GM12872 (cell line): ENCODE measurements at regions not wholly inside any gene's neighbourhood (a gene's known extent, or its start where the extent isn't known, plus 50 kb on each side); places are given as distances from the start of the nearest gene placed in this dataset.

ENCODE experiments used
- TF ChIP-seq, protein P1 (sequence below): IDR thresholded peaks from 3 replicates; pipeline ENCODE4 v1.5.1; 2011; ENCODE audit warnings: low read depth, mild to moderate bottlenecking, low read length, moderate library complexity; ENCODE audit not compliant: insufficient read depth

DNA sequence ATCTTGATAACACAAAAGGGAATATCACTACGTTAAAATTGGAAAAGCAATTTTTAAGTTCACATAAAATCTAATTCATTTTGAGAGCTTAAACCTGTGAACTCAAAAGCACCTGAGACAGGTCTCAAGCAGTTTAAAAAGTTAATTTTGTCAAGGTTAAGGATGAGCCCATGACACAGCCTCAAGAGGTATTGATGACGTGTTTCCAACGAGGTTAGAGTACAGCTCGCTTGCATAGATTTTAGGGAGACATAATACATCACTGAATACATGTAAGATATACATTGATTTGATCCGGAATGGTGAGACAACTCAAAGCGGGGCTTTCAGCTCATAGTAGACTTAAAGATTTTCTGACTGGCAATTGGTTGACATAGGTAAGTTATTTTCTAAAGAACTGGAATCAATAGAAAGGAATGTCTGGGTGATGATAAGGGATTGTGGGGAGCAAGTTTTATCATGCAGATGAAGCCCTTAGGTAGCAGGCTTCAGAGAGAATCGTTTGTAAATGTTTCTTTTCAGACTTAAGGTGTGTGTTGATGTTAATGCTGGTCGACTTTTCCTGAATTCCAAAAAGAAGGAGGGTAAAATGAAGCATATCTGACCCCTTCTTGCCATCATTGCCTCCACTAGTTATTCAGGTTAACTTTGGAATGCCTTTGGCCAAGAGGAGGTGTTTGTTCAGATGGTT, 2890.6 kb downstream of the PCDH9 start:
- TF ChIP-seq, protein P1, sequence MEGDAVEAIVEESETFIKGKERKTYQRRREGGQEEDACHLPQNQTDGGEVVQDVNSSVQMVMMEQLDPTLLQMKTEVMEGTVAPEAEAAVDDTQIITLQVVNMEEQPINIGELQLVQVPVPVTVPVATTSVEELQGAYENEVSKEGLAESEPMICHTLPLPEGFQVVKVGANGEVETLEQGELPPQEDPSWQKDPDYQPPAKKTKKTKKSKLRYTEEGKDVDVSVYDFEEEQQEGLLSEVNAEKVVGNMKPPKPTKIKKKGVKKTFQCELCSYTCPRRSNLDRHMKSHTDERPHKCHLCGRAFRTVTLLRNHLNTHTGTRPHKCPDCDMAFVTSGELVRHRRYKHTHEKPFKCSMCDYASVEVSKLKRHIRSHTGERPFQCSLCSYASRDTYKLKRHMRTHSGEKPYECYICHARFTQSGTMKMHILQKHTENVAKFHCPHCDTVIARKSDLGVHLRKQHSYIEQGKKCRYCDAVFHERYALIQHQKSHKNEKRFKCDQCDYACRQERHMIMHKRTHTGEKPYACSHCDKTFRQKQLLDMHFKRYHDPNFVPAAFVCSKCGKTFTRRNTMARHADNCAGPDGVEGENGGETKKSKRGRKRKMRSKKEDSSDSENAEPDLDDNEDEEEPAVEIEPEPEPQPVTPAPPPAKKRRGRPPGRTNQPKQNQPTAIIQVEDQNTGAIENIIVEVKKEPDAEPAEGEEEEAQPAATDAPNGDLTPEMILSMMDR = no peak

DNA sequence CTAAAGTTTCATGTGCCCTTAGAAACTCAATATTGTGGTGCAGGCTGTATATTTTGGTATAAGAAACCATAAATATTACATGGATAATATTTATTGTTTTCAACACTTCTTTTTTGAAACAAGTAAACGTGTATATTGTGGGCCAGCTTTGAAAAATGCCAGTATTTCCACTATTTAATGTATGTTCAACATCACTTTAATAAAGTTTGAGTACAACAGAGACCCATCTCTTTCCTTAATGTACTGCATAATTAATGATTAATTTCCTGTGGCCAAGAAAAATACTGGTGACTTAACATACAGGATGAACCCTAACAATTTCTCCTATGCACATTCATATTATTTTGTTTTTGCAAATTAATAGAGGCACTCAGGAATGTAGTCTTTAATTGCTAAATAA, 2891.5 kb downstream of the PCDH9 start:
- TF ChIP-seq, protein P1 = no peak

DNA sequence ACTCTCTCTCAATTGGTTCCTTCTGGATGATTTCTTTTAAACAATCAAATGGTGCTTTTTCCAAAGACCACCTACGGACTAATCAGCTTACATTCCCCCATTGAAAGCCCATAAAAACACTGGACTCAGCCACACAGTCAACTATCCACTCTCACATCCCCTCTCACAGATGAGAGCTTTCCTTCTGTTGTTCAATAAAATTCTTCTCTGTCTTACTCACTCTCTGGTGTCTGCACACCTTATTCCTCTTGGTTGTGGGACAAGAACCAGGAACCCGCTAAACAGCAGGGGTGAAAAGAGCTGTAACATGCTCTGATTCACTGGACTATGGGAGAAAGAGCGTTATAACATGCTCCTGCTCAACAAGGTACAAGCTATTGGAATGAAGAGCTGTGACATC, 2896.2 kb downstream of the PCDH9 start:
- TF ChIP-seq, protein P1 = no peak

DNA sequence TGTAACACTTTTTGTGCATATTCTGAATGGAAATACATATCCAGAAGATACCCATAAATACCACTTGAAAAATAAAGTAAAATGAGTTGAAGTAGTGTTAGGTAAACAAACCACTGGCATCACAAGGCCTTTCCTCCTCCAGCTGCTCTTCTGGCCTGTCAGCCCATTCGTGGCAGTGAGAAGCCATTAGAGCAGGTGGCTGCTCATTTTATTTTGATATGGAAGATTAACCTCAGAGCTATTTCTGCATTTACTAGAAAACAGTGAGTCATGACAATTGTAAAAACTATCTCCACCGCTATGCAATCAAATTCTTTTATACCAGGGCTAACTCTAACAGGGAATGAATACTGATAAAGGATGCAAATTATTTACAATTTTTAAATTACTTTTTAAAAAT, 2898.1 kb downstream of the PCDH9 start:
- TF ChIP-seq, protein P1 = no peak

DNA sequence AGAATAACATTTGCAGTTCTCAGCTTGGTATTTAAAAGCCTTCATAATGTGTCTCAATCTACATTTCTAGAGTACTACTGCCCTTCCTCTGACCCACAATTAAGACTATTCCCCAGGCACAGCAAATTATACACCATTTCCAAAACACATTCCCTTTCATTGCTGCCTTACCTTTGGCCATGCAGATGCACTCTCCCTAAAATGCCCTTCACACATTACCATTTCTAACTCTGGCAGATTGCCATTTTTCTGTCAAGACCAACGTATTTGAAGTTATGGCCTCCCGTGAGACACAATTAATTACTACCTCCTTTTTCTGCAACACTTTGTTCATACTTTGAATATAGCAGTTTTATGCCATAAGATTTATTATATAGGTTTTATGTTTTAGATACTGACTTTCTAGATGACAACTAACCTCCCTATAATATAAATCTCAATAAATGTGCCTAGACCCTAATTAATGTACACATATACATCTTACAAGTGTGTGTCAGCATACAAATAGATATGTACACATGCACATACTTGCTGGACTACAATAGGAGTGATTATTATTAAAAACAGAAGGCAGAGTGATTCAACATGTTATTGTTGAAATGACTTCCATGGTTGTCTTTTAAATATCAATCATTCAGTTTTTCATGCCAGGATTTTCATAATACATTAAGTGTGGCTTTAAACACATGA, 2902.5 kb downstream of the PCDH9 start:
- TF ChIP-seq, protein P1 = no peak

DNA sequence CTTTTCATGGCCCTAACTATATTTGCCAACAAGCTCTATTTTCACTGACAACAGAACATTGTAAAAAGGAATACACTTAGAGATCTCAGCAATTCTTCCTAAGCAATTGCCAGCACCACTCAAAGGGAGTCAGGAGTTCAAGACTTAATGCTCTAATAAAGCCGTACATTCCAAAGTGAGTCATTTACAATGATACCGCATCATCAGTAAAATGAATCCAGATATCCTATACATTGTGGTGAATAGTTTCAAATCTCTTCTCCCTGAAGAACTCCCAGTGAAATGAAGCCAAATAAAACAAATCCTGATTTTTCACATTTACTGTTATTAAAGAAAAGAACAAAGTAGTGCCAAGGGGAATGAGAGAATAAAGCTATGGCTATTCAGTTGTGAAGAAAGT, 2898.7 kb upstream of the PCDH20 start:
- TF ChIP-seq, protein P1 = no peak

DNA sequence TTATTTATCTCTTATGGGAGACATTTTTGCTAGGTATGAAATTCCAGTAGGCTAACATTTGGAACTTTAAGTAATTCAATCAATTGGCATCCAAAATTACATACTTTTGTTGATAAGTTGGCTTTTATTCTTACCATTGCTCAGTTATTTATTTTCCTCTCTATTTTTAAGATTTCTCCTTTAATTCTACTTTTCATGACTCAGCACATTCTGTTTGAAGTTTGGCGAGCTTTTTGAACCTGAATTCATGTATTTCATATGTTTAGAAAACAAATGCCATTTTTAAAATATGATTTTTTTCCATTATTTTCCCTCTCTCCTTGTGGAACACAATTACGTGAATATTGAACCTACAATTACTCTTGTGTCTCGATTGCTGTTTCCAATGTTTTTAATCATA, 2896.3 kb upstream of the PCDH20 start:
- TF ChIP-seq, protein P1 = no peak
